ENCODE measurements at regions not wholly inside any gene's neighbourhood (a gene's known extent, or its start where the extent isn't known, plus 50 kb on each side); places are given as distances from the start of the nearest gene placed in this dataset.

DNA sequence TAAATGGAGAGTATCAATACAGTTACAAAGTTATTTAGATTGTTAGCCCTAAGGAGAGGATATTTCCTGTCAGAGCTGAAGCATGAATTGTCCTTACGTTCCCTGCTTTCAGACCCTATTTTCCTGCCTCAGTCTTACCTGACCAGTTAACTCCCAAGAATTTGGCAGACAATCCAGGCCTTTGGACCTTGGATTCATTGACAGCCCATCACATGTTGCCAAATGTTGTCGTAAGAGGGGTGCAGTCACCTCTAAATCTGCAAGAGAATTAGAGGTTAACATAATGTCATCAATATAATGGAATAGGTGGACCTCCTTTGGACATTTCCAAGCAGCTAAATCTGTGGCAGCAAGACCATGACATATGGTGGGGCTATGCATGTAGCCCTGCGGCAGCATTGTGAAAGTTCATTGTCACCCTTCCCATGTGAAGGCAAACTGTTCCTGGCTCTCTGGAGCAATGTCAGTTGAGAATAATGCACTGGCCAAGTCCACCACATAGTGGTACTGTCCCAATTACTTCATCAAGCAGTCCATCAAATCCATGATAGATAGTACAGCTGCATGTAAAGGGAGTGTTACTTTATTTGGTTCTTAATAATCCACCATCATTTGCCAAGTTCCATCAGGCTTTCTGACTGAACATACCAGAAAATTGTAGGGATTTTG, 1137.0 kb upstream of the POU3F4 start:
- TF ChIP-seq, protein P1, sequence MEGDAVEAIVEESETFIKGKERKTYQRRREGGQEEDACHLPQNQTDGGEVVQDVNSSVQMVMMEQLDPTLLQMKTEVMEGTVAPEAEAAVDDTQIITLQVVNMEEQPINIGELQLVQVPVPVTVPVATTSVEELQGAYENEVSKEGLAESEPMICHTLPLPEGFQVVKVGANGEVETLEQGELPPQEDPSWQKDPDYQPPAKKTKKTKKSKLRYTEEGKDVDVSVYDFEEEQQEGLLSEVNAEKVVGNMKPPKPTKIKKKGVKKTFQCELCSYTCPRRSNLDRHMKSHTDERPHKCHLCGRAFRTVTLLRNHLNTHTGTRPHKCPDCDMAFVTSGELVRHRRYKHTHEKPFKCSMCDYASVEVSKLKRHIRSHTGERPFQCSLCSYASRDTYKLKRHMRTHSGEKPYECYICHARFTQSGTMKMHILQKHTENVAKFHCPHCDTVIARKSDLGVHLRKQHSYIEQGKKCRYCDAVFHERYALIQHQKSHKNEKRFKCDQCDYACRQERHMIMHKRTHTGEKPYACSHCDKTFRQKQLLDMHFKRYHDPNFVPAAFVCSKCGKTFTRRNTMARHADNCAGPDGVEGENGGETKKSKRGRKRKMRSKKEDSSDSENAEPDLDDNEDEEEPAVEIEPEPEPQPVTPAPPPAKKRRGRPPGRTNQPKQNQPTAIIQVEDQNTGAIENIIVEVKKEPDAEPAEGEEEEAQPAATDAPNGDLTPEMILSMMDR (conservative IDR thresholded peaks at IDR 0.05): no peak
- Histone ChIP-seq H3K79me2 (ENCODE audit: insufficient read depth, low read length) (no peaks in the 10 kb centered on the region), H4K91ac (ENCODE audit: insufficient read length, low read depth, low read length) (no peak overlapping the region), H2BK20ac (ENCODE audit: low read depth, low read length, poor library complexity, severe bottlenecking) (no peak overlapping the region), H3K9ac (ENCODE audit: extremely low read depth, insufficient read length, low read length) (no peak overlapping the region), H3K56ac (ENCODE audit: insufficient read length, low read depth, low read length) (no peak overlapping the region), H2AK5ac (ENCODE audit: insufficient read length, low read length) (no peak overlapping the region), H3K4me2 (ENCODE audit: insufficient read depth, insufficient read length, low read length) (no peak overlapping the region), H2BK15ac (ENCODE audit: low read depth, low read length) (no peak overlapping the region), H2BK5ac (ENCODE audit: insufficient read length, low read length) (no peak overlapping the region), H4K5ac (ENCODE audit: insufficient read length, low read depth, low read length) (no peak overlapping the region), H3K23ac (ENCODE audit: insufficient read length, low read depth, low read length) (no peak overlapping the region), H3K18ac (ENCODE audit: insufficient read length, low read depth, low read length) (no peak overlapping the region), H2AFZ (ENCODE audit: low read length) (no peak overlapping the region), H2BK12ac (ENCODE audit: insufficient read length, low read depth, low read length) (no peak overlapping the region), H3T11ph (ENCODE audit: low read length) (no peak overlapping the region), H3K27me3 (ENCODE audit: insufficient read depth, low read length) (no peaks in the 10 kb centered on the region), H3K14ac (ENCODE audit: insufficient read depth, low read length) (no peak overlapping the region), H4K8ac (replicated peaks; ENCODE audit: insufficient read length, low read depth, low read length) (no peak overlapping the region), H3K79me1 (ENCODE audit: insufficient read depth, low read depth, low read length, poor library complexity, severe bottlenecking) (no peaks in the 10 kb centered on the region), H3K23me2 (ENCODE audit: insufficient read length, low read depth, low read length, poor library complexity, severe bottlenecking) (no peaks in the 10 kb centered on the region), H3K4me1 (ENCODE audit: insufficient read depth, low read length) (no peaks in the 10 kb centered on the region), H2BK120ac (ENCODE audit: low read depth, low read length, poor library complexity, severe bottlenecking) (no peak overlapping the region), H3K27ac (ENCODE audit: insufficient read length, low read depth, low read length) (no peak overlapping the region), H3K9me3 (ENCODE audit: control insufficient read depth, low read depth, low read length) (peaks cover 14% of the 10 kb centered on the region), H4K20me1 (ENCODE audit: control insufficient read depth, insufficient read depth, insufficient read length) (no peaks in the 10 kb centered on the region), H3K4ac (ENCODE audit: low read depth, low read length) (no peak overlapping the region)
- Mint-ChIP-seq H3K27me3 (ENCODE audit: low read depth) (no peaks in the 10 kb centered on the region), H3K9me3 (peaks cover 44 to 50% of the 10 kb centered on the region in 2 experiments), H3K4me1 (peaks cover 7 to 9% of the 10 kb centered on the region in 2 experiments; a peak in 3 of 4 replicates), H3K36me3 (ENCODE audit: insufficient read depth in 1 of 3, low read depth in 3 of 3) (peaks cover 0 to 4% (median 0%) of the 10 kb centered on the region in 3 experiments; a peak in 3 of 7 replicates), H3K27ac (no peak overlapping the region), H3K4me3 (no peak overlapping the region)
- DNase-seq: no peak
- no CpG with 5 or more reads among the region's 3 CpGs for WGBS (ENCODE audit: extremely low coverage, insufficient read length, low lambda C conversion rate)
